Eye (tissue), 1 donor: ENCODE measurements at regions not wholly inside any gene's neighbourhood (a gene's known extent, or its start where the extent isn't known, plus 50 kb on each side); places are given as distances from the start of the nearest gene placed in this dataset.

ENCODE experiments used
- DNase-seq: peaks from one replicate; pipeline ENCODE4 v3.0.0-alpha.2; 2015

- peak; percentile 57 for DNase-seq
Observed at GRCh38 chr1:114310695-114311271, 157.1 kb upstream of the SYT6 start.

GRCh38 chr1:114302821-114303220, 149.2 kb upstream of the SYT6 start:
- DNase-seq = no peak

GRCh38 chr1:114299331-114299975, 145.8 kb upstream of the SYT6 start:
- no peak for DNase-seq

- DNase-seq = peak; percentile 41
Observed at GRCh38 chr1:114298008-114298407, 144.3 kb upstream of the SYT6 start.

- no peak for DNase-seq
Observed at GRCh38 chr1:114296413-114296812, 142.7 kb upstream of the SYT6 start.

GRCh38 chr1:114295321-114295720, 141.7 kb upstream of the SYT6 start:
- no peak for DNase-seq

- DNase-seq = no peak
Observed at GRCh38 chr1:114292835-114293234, 139.2 kb upstream of the SYT6 start.

GRCh38 chr1:114292194-114292593, 138.5 kb upstream of the SYT6 start:
- no peak for DNase-seq

- DNase-seq = no peak
Observed at GRCh38 chr1:114290776-114291175, 137.1 kb upstream of the SYT6 start.

GRCh38 chr1:114290341-114290740, 136.7 kb upstream of the SYT6 start:
- DNase-seq = no peak

- no peak for DNase-seq
Observed at GRCh38 chr1:114289824-114290223, 136.2 kb upstream of the SYT6 start.

GRCh38 chr1:114289306-114289705, 135.6 kb upstream of the SYT6 start:
- DNase-seq = no peak

GRCh38 chr1:114286960-114287359, 133.3 kb upstream of the SYT6 start:
- no peak for DNase-seq

- DNase-seq = no peak
Observed at GRCh38 chr1:114286179-114286578, 132.5 kb upstream of the SYT6 start.

GRCh38 chr1:114282751-114283403, 129.2 kb upstream of the SYT6 start:
- DNase-seq = peak; percentile 96

GRCh38 chr1:114278911-114279310, 125.2 kb upstream of the SYT6 start:
- DNase-seq = no peak

GRCh38 chr1:114278430-114278829, 124.8 kb upstream of the SYT6 start:
- DNase-seq = no peak

GRCh38 chr1:114274621-114275317, 121.1 kb upstream of the SYT6 start:
- no peak for DNase-seq

GRCh38 chr1:114272593-114272992, 118.9 kb upstream of the SYT6 start:
- DNase-seq = no peak

GRCh38 chr1:114270718-114271117, 117.0 kb upstream of the SYT6 start:
- DNase-seq = no peak

GRCh38 chr1:114270282-114270681, 116.6 kb upstream of the SYT6 start:
- DNase-seq = no peak

- no peak for DNase-seq
Observed at GRCh38 chr1:114269539-114269938, 115.9 kb upstream of the SYT6 start.

- no peak for DNase-seq
Observed at GRCh38 chr1:114263343-114263742, 109.7 kb upstream of the SYT6 start.

- peak; percentile 42 for DNase-seq
Observed at GRCh38 chr1:114262337-114262736, 108.7 kb upstream of the SYT6 start.
